ENCODE measurements at regions not wholly inside any gene's neighbourhood (a gene's known extent, or its start where the extent isn't known, plus 50 kb on each side); places are given as distances from the start of the nearest gene placed in this dataset.

DNA sequence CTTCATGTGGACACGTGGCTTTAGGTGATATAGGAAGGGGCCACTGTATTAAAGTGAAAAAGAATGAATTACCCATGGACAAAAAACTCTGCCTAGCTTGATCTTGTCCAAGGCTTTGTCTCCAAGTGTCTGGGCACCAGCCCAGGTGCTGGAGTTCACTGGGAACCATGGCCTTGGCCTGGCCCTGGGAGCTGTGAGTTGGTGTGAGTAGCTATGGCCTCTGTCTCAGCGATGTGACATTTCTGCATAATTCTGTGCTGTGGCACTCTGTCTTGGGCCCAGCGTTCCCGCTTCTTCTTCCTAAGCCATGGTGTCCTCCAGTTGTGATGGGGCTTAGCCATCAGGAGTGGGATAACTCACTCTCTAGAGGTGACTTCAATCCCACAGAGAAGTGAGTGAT is 119.0 kb upstream of the PPP2R2D start:
- no peak for DNase-seq (ENCODE audit: low read depth in 1 of 2, low spot score in 1 of 2)

DNA sequence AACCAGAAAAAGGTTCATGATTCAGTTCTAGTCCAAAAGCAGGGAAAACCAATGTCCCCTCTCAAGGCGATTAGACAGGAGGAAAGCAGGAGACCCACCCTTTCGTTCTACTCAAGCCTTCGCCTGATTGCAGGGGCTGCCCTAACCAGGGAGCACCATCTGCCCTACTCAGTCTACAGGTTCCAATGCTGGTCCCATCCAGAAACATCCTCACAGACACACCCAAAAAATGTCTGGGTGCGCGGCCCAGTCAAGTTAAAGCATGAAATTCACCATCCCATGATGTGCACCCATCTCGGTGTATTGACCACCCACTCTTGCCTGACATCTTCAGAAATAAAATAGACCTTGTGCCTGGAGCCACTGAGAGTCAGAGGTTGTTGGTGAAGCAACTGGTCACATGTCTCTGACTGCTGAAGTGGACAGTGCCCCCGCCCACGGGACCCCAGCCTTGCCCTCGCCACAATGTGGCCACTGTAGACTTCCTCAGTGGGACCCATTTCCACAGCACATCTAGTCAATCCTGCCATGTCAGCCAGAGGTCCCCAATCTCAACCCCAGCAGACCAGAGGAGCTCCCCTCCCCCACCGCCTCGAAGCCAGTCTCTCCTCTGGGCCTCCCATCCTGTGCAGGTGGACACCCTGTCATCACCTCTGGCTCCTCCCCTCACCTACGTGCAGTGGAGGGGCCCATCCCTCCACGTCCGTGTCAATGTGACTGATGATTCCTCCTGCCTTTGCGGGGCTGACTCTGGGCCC is 116.3 kb upstream of the PPP2R2D start:
- DNase-seq (ENCODE audit: low read depth in 1 of 2, low spot score in 1 of 2) = no peak

DNA sequence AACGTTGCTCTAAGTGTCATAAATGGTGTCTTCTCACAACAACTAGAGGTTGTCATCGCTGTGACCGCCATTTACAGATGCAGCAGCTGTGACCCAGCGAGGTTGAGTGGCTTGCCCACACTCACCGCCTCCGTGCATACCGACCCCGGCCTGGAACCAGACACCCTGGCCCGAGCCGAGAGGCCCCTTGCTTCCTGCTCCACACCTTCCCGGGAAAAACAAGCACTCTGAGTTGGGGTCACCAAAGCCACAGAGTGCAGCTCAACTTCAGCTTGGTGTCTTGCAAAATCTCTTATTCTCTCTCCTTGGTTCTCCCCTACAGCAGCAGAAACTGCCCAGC is 115.7 kb upstream of the PPP2R2D start:
- DNase-seq (ENCODE audit: low read depth in 1 of 2, low spot score in 1 of 2) = no peak

DNA sequence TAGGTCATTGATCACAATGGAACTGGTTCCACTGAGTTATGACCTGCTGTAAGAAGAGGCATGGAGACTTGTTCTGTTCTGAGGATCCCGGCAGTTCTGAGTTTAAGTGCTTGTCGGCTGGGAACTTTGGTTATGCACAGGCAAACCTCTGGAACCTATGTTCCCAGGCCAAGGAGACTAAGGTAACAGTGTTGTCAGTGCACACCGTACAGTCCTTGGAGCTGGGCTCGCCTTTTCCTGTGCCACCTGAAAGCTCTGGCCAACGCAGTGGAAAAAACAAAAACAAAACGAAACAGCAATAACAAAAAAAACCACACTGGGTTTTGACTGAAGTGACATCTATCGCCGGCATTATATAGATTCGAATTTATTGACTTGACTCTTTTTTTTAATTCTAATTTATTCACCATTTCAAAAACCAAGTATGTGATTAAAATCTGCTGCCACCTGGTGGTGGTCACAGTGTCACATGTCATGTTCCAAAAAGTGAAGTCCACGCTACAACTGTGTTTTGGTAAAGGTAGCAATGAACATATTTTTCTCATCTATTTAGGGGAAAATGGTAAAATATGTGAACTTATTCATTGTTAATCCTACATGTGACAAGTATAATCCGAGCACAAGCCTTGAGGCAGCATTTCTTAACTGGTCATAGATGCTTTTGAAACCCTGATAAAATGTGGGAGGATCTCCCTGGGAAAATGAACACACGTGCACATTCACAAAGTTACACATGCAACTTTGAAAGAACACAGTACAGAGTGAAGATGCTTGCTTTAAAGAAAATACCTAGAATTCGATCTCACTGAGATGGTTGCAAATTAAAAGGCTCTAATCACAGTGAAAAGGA is 113.8 kb upstream of the PPP2R2D start:
- no peak for DNase-seq (ENCODE audit: low read depth in 1 of 2, low spot score in 1 of 2)

DNA sequence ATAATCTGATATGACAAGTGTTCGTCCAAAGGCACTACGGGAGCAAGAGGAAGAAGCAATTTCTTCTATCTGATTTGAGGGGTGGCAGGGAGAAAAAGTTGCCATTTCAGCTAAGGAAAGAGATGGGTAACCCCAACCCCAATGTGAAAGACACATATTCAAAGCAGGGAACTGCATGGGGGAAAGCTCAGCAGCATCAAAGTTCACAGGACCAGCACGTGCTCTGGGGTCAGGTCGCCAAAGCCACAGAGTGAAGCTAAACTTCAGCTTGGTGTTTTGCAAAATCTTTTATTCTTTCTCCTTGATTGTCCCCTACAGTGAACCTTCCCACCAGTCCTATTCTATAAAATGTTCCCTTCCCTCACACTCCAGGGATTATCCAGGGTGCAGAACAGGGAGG is 112.8 kb upstream of the PPP2R2D start:
- DNase-seq (ENCODE audit: low read depth in 1 of 2, low spot score in 1 of 2) = no peak

DNA sequence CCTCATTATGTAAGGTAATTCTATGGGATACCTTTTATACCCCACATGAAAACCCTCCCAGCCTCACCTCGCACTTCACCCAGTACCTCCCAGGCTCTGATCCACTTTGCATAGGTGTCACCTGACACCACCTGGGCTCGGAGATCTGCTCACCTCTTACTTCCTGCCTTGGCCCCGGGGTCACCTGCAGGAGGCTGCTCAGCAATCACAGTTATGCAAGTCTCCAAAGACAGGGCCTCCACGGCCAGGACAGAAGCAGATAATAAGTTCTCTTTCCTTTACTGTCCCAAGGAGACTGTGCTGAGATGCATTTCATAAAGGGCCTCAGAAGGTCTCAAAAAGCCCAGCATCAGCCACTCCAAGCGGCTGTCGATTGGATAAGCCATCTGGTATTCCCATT is 112.4 kb upstream of the PPP2R2D start:
- DNase-seq (ENCODE audit: low read depth in 1 of 2, low spot score in 1 of 2) = no peak

DNA sequence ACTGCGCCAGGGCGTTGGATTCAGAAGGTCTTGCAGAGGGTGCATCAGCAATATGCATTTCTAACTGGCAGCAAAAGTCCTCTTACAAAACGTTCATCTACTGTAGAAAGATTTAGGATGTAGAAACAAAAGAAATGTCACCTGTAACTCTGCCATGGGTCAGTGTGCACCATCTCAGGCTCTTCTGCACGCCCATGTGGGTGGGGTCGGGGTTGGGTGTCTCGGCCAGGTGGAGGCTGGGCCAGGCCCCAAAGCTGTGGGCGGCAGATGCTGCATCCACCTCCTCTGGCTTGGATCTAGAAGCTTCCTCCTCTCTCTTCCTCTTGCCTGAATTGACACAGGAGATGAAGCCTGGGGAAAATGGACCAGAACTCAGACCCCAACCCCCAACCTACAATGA is 111.3 kb upstream of the PPP2R2D start:
- no peak for DNase-seq (ENCODE audit: low read depth in 1 of 2, low spot score in 1 of 2)

DNA sequence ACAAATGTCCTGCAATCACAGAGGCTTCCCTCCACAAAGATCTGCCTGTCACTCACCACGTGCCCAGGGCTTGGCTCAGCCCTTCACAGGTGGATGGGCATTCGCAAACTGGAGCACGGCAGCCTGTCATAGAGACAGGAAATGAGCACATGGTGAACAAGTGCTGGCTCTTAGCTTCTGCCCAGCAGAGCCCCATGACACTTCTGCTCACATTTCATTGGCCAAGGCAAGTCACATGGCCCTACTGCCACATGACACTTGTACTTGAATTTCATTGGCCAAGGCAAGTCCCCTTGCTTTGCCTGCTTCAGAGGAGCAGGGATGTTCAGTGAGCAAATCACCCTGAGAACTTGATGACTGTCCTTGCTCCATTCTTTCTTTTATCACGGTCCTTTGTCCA is 110.8 kb upstream of the PPP2R2D start:
- no peak for DNase-seq (ENCODE audit: low read depth in 1 of 2, low spot score in 1 of 2)

DNA sequence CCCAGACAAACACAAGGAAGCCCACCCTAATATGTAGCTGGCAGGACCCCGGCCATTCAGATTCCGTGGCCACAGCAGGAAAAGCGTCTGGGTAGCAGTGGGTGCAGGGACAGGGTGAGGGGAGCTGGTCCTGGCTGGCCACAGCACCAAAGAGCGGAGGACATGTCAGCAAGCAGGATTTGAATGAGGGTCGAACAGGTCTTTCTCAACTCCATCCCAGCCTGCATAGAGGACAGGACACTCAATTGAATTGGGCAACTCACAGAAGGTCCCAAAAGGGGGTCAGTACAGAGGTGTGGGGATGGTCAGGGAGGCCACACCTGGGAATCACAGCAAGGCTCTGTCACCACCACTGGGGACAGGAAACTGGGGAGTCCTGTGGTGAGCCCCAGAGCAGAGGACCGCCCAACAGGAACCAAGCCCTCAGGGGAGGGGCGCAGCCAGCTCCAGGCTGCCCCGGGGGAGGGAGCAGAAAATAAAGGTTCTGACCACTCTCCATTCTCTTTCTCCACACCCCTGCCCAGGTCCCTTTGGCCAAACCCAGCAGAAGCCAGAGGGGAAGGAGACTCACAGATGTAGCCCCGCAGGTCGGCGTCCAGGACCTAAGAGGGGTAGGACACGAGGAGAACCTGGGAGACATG is 108.7 kb upstream of the PPP2R2D start:
- DNase-seq (ENCODE audit: low read depth in 1 of 2, low spot score in 1 of 2) = no peak

DNA sequence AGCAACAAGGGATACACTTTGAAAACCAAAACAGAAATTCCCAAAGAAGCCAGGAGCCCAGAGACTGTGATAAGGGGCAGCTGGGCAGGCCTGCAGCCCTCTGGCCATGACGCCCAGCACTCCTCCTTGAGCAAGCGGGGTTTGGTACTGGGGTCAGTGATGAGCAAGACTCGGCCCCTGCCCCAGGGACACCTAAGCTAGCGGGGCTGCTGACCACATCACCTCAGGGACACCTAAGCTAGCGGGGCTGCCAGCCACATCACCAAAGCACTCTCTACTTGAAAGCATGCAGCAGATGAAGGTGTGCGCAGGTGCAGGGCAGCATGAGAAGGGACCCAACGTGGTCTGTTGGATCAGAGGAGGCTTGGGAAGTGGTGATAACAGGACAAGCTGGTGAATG is 108.0 kb upstream of the PPP2R2D start:
- no peak for DNase-seq (ENCODE audit: low read depth in 1 of 2, low spot score in 1 of 2)

DNA sequence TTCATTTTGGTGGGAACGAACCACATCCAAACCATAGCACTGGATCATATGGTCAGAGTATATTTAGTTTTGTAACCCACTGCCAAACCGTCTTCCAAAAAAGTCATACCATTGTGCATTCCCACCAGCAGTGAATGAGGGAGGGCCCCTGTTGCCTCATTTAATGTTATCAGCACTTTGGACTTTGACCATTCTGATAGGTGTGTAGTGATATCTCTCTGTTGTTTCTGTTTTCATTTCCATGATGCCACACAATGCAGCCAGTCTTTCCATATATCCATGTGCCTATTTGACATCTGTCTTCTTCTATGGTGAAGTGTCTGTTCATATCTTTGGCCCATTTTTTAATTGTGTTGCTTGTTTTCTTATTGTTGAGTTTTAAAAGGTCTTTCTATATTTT is 105.0 kb upstream of the PPP2R2D start:
- no peak for DNase-seq (ENCODE audit: low read depth in 1 of 2, low spot score in 1 of 2)

DNA sequence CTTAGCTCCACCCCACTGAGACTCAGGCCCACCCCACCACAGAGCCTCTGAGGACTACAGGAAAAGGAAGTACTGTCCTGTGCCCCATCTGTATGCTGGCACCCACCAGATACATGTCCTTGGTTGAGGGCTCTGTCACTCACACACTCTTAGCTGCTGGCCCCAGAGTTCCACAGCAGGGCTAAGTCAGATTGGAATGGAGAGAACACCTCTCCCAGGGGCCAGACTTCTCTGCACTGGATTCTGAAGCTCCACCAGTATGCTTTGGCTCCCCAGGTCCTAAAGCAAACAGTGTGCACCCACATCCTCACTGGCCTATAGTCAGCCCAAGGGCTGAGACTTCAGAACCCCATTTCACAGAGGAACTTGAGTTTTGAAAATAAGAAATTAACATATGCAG is 103.2 kb upstream of the PPP2R2D start:
- DNase-seq (ENCODE audit: low read depth in 1 of 2, low spot score in 1 of 2) = no peak

DNA sequence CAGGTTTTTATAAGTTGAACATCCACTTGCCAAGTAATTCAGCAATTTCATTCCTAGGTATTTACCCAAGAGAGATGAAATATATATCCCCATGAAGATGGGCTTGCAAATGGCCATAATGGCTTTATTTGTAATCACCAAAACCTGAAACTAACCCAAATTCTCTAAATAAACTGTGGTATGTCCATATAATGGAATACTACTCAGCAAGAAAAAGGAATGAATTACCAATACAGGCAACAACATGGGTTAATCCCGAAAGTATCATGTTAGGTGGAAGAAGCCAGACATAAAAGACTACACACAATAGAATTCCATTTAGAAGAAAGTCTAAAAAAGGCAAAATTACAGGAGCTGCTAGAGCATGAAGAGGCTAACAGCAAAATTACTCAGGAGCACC is 101.4 kb upstream of the PPP2R2D start:
- no peak for DNase-seq (ENCODE audit: low read depth in 1 of 2, low spot score in 1 of 2)

DNA sequence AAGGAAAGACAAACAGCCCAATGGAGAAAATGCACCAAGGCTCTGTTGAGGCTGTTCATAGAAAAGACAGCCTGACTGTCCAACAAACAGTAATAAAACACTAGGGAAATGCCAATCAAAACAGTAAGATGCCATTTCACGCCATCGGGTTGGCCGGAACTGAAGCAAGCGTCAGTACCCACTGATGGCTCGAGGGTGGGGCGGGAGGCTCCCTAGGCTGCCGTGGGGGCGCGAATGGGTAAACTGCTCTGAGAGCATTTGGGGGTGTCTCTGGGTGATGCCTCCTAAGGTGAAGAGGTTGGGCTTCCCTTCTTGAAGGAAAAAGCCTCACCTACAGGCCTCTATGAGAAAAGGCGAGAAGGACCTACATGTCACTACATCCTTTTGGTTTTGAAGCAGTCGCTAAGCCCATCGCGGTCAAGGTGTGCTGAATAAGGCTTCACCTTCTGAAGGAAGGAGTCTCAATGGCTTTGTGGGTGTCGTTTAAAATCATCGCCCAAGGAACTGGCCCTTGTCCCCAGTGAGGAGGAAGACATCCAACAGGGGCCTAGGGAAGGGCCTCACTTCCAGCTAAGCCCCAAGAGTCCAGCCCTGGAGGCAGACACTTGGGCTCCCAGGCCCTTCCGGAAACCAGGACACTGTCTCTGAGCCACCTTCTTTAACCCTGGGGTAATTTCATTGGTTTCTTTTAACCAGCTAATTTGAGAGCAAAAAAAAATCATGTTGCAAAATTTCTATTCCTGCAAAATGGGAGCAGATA is 98.5 kb upstream of the PPP2R2D start:
- DNase-seq (ENCODE audit: low read depth in 1 of 2, low spot score in 1 of 2) = no peak

DNA sequence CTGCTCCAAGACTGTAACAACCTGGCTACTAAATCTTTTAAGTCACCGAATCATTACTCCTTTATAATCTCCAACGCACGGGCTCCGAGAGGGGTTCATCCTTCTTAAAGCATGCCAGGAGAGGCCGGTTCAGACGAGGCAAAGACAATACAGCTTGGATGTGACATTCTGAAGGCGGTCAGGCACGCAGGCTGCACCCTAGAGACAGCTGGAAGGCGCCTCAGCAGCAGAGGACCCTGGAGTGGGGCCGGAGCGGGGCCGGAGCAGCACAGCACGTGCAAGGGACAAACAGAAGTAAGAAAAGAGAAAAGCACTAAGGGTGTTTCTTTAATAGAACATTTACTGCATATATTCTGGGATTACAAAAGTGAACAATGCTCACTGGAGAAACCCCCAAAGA is 97.8 kb upstream of the PPP2R2D start:
- no peak for DNase-seq (ENCODE audit: low read depth in 1 of 2, low spot score in 1 of 2)

DNA sequence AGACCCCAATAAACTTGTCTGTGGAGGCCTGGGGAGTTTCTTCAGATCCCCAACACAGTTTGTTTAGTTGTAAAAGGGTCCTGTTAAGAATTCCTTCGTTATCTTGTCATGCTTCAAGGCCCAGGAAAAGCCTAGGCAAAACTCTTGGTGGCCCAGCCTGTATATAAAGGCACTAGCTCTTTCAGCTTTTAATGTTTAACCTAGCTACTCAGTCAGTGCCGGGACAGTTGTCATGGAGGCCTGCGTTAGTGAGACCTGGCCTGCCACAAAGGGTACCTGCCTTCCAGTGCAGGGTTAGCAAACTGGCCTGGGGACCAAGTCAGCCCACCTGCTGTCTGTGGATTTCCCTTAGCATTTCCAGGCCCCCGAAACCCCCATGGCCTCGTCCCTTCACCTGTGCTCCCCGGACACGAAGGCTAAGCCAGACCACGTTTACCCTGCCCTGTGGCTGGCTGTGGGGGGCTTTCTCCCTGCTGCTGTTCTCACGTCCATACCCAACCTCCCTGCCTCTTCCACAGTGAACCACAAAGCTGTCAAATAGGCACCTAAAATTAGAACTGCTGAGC is 96.9 kb upstream of the PPP2R2D start:
- no peak for DNase-seq (ENCODE audit: low read depth in 1 of 2, low spot score in 1 of 2)

DNA sequence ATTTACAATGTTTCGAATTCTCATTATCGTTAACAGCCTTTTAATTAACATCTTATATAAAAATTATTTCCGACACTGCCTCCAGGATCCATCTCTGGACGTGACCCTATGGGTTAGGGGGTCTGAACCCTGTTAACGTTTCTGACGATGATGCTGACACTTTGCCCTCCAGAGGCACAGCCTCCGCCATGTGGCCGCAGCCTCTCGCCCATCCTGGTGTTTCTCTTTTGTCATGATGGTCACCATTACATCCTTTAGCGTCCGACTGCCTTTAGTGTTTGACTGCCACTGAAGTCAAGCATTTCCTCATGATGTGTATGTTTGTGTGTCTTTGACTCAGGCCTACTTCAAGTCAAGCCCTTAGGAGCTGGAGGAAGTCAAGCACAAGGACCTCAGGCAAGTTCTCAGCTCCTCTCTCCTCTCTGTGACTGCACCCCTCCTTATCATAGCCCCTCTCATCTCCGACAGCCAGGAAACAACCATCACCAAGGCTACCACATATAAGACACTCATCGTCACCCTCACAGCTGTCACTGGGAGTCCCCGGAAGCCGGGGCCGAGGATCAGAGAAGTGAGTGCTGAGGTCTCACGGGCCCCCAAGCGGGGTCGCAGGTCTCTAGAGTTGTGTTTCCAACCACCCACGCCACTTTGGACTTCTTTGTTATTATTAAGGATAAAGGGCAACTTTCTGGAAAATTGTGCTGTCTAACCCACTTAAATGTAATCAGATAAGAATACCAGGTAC is 96.1 kb upstream of the PPP2R2D start:
- DNase-seq (ENCODE audit: low read depth in 1 of 2, low spot score in 1 of 2) = no peak

DNA sequence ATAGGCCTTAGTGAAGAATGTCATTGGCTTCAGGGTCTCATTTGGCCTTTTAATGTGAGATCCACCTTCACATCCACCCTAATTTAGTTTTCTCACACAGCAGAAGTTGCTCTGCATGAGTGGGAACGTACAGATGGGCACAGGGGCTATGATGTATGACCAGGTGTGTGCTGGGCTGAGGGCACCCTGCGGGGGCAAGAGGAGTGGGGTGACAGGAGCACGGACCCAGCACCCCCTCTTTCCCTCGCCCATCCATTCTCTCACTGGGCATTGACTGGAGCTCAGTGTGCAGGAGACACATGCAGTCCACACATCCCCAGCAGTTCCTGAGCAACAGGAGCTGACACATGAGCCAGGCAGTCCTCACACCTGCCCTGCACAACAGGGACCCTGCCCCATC is 95.1 kb upstream of the PPP2R2D start:
- DNase-seq (ENCODE audit: low read depth in 1 of 2, low spot score in 1 of 2) = no peak

DNA sequence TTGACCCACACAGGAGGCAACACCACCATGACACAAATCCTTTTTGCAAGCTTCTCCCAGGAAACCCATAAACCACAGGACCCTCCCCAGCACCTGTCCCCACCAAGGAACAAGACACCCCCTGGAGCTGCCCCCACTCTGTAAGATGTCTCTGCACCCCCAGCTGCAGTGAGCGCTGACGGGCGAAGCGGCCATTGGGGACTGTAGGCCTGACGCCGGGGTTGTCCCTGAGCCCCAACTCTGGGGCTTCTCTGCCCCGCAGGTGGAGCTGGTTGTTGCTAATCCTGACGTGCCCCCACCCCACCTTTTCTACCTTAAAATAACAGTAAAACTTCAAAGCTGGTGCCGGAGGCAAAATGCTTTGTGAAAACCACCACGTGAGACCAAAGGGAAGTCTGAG is 94.7 kb upstream of the PPP2R2D start:
- DNase-seq (ENCODE audit: low read depth in 1 of 2, low spot score in 1 of 2) = no peak

DNA sequence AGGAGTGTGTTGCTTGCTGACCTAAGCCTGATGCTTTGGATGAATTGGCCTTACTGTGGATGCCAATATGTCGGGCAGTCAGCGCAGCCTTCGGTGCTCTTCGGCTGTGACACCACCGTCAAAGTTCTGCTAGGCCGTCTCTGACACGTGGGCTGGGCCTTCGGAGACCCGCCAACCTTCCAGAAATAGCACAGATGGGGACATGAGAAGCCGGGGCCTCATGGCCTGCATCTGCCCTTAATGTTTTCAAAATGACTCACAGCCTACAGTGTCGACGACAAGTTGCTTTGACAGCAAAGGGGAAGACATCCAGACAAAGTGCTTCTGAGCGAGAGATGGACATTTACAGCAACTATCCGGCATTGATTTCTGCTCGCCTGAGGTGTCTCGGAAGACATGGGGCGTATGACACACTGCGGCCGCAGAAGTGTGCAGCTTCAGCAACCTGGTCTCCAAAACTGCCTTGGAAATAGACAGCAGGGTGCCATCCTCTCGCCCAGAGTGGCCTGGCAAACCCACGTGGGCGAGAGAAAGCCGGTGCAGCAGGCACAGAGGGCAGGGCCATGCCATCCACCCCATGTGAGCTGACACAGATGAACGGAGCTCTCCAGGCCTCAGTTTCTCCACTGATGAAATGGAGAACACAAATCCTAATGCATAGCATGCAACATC is 94.0 kb upstream of the PPP2R2D start:
- DNase-seq (ENCODE audit: low read depth in 1 of 2, low spot score in 1 of 2) = no peak

All from stimulated activated CD4-positive, alpha-beta T cell treated with anti-CD3 and anti-CD28 coated beads, Interleukin-15, amount 100 ng/mL, for 1 hour (primary cell).